Kidney (tissue), 13 donors: ENCODE measurements at regions not wholly inside any gene's neighbourhood (a gene's known extent, or its start where the extent isn't known, plus 50 kb on each side); places are given as distances from the start of the nearest gene placed in this dataset.

Experiments used
- DNase-seq, 5 donors: peaks; one replicate each; pipeline ENCODE4 v3.0.0-alpha.2; 2013 to 2020
- FAIRE-seq: peaks from 2 replicates; lab custom pipeline; 2012; peaks lifted over from hg19 to GRCh38; lab: Jason Lieb, UNC
- H3K27ac ChIP-seq, 2 donors: one replicate each; pipeline ENCODE4 v1.7.0; 2013; ENCODE audit warnings: low read depth in 2 of 2, low read length in 2 of 2, inconsistent platforms in 1 of 2
- H3K27me3 ChIP-seq: one replicate; pipeline ENCODE4 v1.7.1; 2013; ENCODE audit warnings: low read length, inconsistent platforms; ENCODE audit not compliant: control insufficient read depth, insufficient read depth
- H3K36me3 ChIP-seq, 3 donors: one replicate each; pipeline versions ENCODE4 v1.7.0 to v1.7.1; 2013; ENCODE audit warnings: low read length in 3 of 3, control low read depth in 1 of 3, inconsistent platforms in 1 of 3; ENCODE audit not compliant: insufficient read depth in 3 of 3, control insufficient read depth in 2 of 3
- H3K4me1 ChIP-seq, 3 donors: one replicate each; pipeline versions ENCODE4 v1.7.0 to v1.7.1; 2013; ENCODE audit warnings: low read length in 3 of 3, inconsistent platforms in 1 of 3, low read depth in 1 of 3; ENCODE audit not compliant: control insufficient read depth in 2 of 3, insufficient read depth in 2 of 3
- H3K4me3 ChIP-seq, 3 donors: one replicate each; pipeline versions ENCODE4 v1.7.0 to v1.8.1; 2013; ENCODE audit warnings: low read length in 3 of 3, control low read depth in 1 of 3, inconsistent platforms in 1 of 3
- H3K9ac ChIP-seq, 3 donors: one replicate each; pipeline versions ENCODE4 v1.7.0 to v1.7.1; 2013; ENCODE audit warnings: low read length in 3 of 3, control low read depth in 1 of 3, inconsistent platforms in 1 of 3
- H3K9me3 ChIP-seq, 3 donors: one replicate each; pipeline versions ENCODE4 v1.7.0 to v1.7.1; 2013; ENCODE audit warnings: low read length in 3 of 3, control low read depth in 1 of 3, inconsistent platforms in 1 of 3; ENCODE audit not compliant: control insufficient read depth in 2 of 3, insufficient read depth in 1 of 3
- intact Hi-C: fragments of 100-400 bp; cut with DNase I; formaldehyde crosslinking; loops from one replicate; pipeline ENCODE4 v1.11.1; 2022
- TF ChIP-seq, protein P1 (sequence below): IDR thresholded peaks from 3 replicates; pipeline ENCODE4 v1.5.1; 2012; ENCODE audit warnings: mild to moderate bottlenecking, moderate library complexity, borderline replicate concordance; ENCODE audit not compliant: insufficient read depth; ENCODE audit errors: extremely low read depth
- donor health status: control.
- donor health status: control.
- donor health status: control.
- donor health status: control.
- donor health status: control.
- donor health status: DM: yes; HTN: yes; CAD: no.
- donor health status: Normal renal cell carcinoma (clear cell type).

DNA sequence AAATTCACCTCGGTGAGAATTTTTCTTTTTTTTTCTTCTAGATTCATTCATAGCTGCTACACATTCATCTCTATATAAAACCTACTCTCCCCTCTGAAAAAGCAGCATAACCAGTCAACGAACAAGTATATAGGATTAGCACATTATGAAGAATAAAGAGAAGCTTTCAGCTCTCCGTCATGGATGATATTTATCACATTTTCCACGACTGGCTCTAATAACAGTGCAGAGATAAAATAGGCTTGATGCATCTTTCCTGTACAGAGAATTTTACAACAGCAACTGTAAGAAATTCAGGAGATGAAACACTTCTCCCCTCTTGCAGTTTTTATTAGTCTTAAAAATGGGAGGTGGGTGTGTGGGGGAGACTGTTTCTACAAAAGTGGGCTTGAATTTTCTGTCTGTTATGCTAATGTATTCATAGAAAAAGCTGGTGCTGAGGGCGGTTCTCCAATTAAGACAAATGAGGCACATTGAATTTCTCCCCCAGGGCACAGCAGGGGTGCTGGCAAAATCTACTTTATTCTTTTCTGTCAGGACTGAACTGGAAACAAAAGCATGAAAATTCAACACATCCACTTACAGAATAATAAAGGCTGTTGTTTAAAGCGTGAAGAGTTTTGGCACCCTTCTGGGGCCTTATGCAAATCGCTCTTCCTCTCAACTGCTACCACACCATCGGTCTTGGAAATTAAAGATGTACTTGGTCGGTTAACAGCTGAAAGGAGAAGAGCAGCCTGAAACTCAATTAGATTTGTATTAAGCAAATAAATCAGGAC, 233.9 kb upstream of the ZNF608 start:
- DNase-seq, result no peak
- TF ChIP-seq, protein P1, sequence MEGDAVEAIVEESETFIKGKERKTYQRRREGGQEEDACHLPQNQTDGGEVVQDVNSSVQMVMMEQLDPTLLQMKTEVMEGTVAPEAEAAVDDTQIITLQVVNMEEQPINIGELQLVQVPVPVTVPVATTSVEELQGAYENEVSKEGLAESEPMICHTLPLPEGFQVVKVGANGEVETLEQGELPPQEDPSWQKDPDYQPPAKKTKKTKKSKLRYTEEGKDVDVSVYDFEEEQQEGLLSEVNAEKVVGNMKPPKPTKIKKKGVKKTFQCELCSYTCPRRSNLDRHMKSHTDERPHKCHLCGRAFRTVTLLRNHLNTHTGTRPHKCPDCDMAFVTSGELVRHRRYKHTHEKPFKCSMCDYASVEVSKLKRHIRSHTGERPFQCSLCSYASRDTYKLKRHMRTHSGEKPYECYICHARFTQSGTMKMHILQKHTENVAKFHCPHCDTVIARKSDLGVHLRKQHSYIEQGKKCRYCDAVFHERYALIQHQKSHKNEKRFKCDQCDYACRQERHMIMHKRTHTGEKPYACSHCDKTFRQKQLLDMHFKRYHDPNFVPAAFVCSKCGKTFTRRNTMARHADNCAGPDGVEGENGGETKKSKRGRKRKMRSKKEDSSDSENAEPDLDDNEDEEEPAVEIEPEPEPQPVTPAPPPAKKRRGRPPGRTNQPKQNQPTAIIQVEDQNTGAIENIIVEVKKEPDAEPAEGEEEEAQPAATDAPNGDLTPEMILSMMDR, result no peak

DNA sequence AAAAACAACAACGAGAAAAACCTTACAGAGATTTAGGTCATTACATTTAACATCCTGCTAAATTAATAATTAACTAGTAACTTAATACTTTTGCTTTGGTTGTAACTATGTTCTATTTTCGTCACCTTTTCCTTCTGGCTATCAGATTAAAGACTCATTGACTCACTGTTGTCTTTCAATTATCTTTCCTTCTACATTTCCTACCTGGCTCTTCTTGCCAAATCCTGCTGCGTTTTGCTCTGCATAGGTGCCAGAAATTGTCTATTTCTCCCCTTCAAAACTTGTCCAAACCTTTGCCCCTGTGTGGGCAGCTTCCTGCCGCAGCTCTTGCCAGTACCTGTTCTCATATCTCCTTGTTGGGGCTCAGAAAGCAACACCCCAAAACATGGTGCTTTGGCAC, 235.5 kb upstream of the ZNF608 start:
- Histone ChIP-seq H3K36me3 (no peaks in the 10 kb centered on the region), H3K27me3 (no peaks in the 10 kb centered on the region), H3K4me1 (peaks cover 0 to 4% (median 0%) of the 10 kb centered on the region in 3 donors), H3K27ac (no peak overlapping the region), H3K4me3 (no peak overlapping the region), H3K9ac (no peak overlapping the region), H3K9me3 (peaks cover 0 to 6% (median 0%) of the 10 kb centered on the region in 3 donors)
- DNase-seq, result peak in 2 of 5 donors; percentile 40 to 49
- no peak for FAIRE-seq
- TF ChIP-seq, protein P1, result no peak
- intact Hi-C loops, result no loop called here

More for the DNA sequence above, 233.9 kb upstream of the ZNF608 start:
- peaks cover 0 to 6% (median 0%) of the 10 kb centered on the region in 3 donors for H3K9me3 ChIP-seq
- intact Hi-C loops, result no loop called here
- no peak overlapping the region for H3K27ac ChIP-seq
- FAIRE-seq, result no peak
- H3K9ac ChIP-seq, result no peak overlapping the region
- H3K36me3 ChIP-seq, result no peaks in the 10 kb centered on the region
- H3K4me1 ChIP-seq, result peaks cover 0 to 4% (median 0%) of the 10 kb centered on the region in 3 donors
- H3K4me3 ChIP-seq, result no peak overlapping the region
- H3K27me3 ChIP-seq, result no peaks in the 10 kb centered on the region

DNA sequence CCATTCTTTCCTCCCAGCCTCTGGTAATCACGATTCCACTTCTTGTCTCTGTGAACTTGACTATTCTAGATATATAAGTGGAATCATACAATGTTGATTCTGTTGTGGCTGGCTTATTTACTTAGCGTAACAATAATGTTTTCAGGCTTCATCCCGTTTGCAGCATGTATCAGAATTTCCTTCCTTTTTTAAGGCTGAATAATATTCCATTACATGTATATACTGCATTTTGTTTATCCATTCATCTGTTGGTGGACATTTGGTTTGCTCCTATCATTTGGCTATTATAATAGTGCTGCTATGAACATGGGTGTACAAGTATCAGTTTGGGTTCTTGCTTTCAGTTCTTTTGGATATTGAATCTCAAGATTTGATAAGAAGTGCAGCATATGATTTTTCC, 239.7 kb upstream of the ZNF608 start:
- H3K27me3 ChIP-seq, result no peaks in the 10 kb centered on the region
- H3K4me1 ChIP-seq, result peaks cover 0 to 4% (median 0%) of the 10 kb centered on the region in 3 donors
- no peak overlapping the region for H3K4me3 ChIP-seq
- TF ChIP-seq, protein P1, result no peak
- intact Hi-C loops, result no loop called here
- H3K27ac ChIP-seq, result no peak overlapping the region
- FAIRE-seq (no peak), DNase-seq (no peak)
- H3K9me3 ChIP-seq, result peaks cover 0 to 6% (median 0%) of the 10 kb centered on the region in 3 donors
- H3K9ac ChIP-seq, result no peak overlapping the region
- no peaks in the 10 kb centered on the region for H3K36me3 ChIP-seq
